ENCODE measurements at regions not wholly inside any gene's neighbourhood (a gene's known extent, or its start where the extent isn't known, plus 50 kb on each side); places are given as distances from the start of the nearest gene placed in this dataset.
A peak's percentile ranks its signal among the peaks of the same experiment; 100 is the strongest.
"Not testable (repeated sequence)": the region's sequence is repeated elsewhere in the genome, so short reads cannot be mapped to it uniquely, and the experiment has no call there.

DNA sequence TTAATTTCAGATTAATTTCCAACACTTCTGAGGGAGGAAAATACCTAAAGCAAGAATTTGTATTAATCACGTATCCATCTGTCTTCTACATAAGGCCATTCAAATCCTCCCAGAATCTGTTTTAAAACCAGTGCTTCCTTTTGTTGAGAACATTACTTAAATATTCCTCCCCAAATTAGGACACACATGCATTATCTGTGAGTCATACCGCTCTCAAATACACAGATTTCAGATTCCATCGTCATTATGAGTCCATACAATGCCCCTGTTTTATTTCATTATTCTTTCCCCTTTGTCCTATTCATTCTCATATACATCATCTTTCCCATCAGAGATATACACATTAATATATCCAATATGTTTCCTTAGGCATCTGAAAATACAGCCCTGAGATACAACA lies 57.3 kb upstream of the PRSS12 start:
- DNase-seq (ENCODE audit: low read depth in 4 of 4, low spot score in 2 of 4): no peak

DNA sequence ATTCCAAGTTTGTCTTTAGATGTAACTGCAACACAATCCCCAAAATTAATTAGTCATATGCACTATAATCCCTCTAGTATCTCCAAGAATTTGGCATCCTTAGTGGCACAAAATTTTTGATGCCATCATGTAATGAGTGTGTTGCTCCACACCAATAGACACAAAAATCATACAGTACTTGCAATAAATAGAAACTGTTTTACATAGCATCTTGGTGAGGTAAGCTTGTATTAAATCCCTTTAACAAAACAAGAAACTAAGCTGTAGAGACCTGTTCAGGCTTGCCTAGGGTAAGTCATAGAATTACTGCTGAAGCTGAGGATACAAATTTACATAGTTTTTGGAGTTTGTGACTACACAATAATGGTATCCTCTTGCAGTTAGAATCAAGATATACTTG lies 64.5 kb upstream of the PRSS12 start:
- DNase-seq (ENCODE audit: low read depth in 4 of 4, low spot score in 2 of 4): no peak

DNA sequence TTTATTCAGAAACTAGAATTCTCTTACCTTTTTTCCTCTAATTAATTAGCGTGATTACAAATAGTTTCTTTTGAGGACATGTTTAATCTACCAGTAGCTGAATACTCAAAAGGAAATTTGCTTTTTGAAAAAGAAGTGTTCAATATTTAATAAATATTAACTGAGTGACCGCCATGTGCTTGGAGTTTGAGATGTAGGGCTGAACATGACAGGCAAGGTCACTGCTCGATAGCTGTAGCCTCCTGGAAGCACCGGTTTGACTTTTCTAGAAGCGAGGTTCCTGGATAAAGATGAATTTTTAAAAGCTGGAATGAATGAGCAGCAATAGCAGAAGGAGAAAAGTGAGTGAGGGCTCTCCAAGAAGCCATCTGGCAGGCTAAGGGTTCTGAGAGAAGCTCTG lies 65.0 kb upstream of the PRSS12 start:
- not testable (repeated sequence) for DNase-seq (ENCODE audit: low read depth in 4 of 4, low spot score in 2 of 4)

DNA sequence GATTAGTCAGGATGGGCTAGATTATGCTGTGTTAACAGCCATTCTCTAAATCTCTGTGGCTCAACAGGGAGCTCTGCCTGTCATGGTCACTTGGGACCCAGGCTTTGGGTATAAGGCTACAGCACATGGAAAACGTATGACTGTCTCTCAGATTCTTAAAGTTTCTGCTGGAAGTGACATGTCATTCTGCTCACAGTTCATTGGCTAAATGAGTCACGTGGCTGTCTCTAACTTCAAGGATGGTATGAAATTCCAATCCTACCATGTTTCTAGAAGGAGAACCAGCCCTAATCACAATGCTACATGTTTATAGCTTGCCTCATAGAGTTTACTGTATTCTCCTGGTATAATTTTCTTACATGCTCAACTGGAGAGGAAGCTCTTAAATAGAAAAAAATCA lies 65.6 kb upstream of the PRSS12 start:
- DNase-seq (ENCODE audit: low read depth in 4 of 4, low spot score in 2 of 4): not testable (repeated sequence)

DNA sequence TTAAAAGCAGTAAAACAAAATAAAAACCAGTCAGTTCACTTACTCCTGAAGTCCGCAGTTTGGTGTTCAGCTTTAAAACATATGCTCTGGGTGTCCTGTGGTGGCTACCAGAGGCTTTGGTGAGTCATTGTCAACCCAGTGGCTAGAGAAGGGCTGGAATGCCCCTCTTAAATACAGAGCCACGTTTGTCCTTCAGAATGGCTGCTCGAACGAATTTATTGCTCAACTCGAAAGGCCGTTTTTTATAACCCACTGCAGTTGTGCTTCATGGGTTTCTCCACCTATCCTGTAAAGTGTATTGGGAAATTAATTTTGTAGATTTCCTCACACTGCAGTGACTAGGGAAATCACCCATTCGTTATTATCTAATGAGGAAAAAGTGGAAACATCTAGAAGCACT lies 66.8 kb upstream of the PRSS12 start:
- not testable (repeated sequence) for DNase-seq (ENCODE audit: low read depth in 4 of 4, low spot score in 2 of 4)

DNA sequence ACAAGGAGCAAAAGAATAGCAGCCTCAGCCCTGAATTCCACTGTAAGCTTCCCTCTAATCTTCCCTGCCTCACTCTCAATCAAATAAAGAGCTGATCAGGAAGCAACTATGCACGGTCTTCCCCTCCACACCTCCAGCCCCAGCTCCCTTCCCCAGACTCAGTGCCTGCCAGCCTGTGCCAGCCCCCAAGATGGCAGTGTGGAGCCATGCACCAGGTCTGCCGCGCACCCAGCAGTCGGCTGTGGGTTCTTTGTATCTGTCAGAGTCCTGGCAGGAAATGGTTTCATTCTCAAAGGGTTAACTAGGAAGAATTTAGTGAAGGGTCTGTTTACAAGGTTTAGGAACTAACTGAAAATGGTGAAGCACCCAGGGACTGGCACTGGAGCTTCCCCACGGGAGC lies 71.3 kb upstream of the PRSS12 start:
- DNase-seq (ENCODE audit: low read depth in 4 of 4, low spot score in 2 of 4): peak in 1 of 4 donors; percentile 10

DNA sequence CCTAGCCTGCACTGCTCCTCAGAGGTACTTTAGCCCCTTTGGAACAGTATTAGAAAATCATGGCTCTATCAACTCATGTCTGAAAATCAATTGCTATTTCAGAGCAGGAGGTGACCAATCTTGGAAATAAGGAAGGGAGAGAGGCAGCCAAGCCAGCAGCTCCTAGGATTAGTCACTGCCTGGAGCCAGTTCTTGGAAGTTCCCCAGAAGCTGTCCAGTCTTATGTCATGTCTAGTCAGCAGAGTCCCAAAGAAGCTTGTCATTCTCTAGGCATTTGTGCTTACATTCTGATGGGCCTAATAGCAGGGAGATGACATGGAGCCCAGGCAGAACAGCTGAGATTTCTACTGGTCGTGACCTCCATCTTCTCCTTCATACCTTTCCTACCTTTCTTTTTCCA lies 76.1 kb upstream of the PRSS12 start:
- DNase-seq (ENCODE audit: low read depth in 4 of 4, low spot score in 2 of 4): not testable (repeated sequence)

DNA sequence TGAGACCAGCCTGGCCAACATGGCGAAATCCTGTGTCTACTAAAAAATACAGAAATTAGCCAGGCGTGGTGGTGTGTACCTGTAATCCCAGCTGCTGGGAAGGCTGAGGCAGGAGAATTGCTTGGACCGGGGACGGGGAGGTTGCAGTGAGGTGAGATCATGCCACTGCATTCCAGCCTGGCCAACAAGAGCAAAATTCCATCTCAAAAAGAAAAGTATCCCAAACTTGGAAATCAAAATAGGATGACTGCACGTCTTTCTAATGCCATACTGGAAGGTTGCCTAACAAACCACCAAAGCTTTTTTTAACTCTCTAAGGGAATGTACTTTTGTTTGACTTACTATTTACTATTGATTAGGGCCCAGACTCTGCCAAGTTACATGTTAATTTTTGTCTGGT lies 79.6 kb upstream of the PRSS12 start:
- not testable (repeated sequence) for DNase-seq (ENCODE audit: low read depth in 4 of 4, low spot score in 2 of 4)

DNA sequence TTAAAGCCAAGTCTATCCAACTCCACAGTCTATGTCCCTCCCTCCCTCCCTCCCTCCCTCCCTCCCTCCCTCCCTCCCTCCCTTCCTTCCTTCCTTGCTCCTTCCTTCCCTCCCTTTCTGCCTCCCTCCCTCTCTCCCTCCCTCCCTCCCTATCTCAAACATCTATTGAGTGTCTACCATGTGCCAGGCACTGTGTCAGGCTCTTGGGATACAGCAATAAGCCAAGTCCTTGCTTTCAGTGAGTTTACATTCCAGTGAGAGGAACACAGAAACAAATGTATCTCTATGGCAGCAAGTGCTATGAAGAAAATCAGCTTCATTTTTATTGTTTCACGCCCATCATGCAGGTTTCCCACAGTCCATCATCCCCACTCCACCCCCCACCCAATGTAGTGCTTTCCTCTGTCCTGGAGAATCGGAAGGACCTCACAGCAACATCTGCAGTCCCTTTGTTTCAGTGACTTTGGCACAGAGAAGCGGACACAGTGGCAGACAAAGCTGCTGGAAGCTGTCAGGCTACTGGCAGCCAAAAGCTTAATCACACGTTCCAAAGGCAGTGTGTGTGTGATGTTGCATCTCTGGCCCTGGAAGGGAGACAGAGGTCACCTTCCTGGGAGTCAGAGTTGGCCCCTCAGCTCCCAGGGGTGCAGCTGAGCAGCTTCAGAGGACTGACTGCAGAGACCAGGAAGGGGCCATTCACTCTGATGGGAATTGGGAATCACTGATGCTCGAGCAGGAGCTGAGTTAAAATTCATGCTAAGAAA lies 81.0 kb upstream of the PRSS12 start:
- not testable (repeated sequence) for DNase-seq (ENCODE audit: low read depth in 4 of 4, low spot score in 2 of 4)

DNA sequence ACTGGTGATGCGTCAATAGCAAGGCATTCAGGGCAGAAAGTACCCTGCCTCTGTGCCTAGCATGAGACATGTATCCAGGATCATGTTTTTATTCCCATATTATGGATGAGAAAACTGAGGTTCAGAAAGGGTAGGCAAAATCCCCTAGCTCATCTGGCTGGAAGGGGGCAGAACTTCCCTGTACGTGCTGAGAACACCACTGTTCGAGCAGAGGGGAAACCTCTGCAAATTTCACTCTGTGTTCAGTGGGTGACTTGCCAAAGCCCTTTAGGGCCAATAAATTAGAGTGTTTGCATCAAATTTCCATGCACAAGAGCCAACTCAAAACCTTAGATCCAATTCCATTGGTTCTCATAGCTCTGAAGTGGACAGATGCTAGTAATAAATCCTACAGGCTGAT lies 82.6 kb upstream of the PRSS12 start:
- not testable (repeated sequence) for DNase-seq (ENCODE audit: low read depth in 4 of 4, low spot score in 2 of 4)

DNA sequence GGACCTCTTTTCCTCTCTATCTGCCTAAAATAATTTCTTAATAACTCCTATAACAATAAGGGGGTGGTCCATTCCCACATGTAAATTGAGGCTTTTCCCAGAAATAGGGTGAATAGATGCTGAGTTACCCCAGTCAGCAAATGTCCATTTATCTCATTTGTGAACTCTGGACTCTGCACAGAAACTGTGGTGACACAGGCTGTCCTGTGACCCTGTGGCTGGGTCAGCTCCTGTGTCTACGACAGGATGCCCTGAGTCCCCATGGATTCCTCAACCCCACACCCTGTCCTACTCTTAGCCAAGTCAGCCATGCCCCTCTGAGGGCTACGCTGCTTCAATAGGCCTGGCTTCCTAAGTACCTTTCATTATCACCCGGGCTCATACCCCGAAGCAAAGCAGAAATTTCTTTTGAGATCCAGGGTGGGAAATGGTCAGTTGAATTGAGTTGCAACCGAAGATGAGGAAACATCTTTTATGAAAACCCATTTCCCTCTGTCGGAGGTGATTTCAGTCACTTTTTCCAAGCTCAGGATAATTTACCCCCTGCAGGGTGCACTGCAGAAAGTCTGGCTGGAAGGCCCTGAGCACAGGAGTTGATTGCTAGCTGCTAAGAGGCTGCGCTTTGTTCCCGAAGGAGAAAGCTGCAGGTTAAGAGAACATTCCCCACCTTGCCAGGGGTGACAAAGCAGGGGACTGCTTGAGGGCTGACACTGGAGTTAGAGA lies 89.5 kb upstream of the PRSS12 start:
- DNase-seq (ENCODE audit: low read depth in 4 of 4, low spot score in 2 of 4): not testable (repeated sequence)

DNA sequence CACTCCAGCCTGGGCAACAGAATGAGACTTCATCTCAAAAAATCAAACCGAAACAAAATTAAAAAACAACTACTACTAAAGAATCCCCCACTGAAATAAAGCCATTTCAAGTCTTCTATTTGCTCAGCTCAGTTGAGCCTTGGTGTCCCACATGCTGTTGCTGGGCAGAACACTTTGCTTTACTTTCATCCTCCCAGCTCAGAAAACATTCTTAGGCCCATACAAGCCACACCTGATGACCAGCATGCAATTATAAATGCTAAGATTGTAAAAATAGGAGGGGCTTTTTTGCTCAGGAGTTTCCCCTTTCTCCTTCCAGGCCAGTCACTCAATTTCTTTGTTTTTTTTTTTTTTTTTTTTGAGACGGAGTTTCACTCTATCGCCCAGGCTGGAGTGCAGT lies 94.6 kb upstream of the PRSS12 start:
- not testable (repeated sequence) for DNase-seq (ENCODE audit: low read depth in 4 of 4, low spot score in 2 of 4)

DNA sequence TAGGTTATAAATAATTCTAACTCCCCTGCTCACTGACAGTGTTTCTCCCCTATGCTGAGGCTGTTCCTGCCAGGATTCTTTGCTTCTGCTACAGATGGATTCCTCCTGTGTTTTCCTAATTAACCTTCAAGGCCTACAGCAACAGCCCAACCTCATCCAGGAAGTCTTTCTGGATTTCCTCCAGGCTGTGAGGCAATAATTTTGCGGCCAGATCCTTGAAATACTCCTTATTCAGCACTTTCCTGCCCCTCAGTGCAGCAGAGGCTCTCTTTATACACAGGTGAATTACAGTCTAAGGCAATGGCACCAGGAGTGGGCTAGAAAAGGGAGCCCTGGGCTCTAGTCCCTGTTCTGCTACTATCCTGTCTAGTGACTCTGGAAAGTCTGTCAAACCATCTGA lies 102.1 kb upstream of the PRSS12 start:
- DNase-seq (ENCODE audit: low read depth in 4 of 4, low spot score in 2 of 4): not testable (repeated sequence)

DNA sequence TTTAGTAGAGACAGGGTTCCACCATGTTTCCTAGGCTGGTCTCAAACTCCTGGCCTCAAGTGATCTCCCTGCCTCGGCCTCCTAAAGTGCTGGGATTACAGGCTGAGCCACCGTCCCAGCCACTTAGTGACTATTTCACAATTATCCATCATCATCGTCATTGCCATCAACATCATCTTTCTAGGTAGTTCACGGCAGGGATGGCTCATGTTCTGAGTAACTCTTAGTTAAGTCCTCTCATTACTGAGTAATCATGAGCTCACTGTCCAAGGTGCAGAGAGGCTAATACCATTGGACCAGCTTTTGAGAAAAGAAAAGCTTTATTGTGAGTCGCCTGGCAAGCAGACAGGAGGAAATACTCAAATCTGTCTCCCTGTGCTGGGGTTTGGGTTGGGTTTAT lies 108.6 kb upstream of the PRSS12 start:
- DNase-seq (ENCODE audit: low read depth in 4 of 4, low spot score in 2 of 4): not testable (repeated sequence)

DNA sequence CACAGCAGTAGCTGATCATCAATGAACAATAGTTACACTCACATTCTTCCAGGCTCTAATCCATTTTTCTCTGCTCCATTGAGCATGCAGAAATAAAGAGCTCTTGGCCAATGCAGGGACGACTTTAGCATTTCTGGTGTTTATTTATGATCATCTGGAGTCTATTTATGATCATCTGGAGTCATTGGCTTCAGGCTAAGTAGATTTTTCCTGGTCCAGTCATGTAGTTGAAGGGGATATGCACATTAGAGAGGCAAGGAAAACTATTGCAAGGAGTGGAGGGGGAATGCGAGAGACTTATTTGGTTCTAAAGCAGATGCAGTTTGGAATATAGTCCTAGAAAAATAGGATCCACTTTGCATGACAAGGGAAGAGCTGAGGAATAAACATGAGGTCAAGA lies 113.0 kb upstream of the PRSS12 start:
- DNase-seq (ENCODE audit: low read depth in 4 of 4, low spot score in 2 of 4): not testable (repeated sequence)

DNA sequence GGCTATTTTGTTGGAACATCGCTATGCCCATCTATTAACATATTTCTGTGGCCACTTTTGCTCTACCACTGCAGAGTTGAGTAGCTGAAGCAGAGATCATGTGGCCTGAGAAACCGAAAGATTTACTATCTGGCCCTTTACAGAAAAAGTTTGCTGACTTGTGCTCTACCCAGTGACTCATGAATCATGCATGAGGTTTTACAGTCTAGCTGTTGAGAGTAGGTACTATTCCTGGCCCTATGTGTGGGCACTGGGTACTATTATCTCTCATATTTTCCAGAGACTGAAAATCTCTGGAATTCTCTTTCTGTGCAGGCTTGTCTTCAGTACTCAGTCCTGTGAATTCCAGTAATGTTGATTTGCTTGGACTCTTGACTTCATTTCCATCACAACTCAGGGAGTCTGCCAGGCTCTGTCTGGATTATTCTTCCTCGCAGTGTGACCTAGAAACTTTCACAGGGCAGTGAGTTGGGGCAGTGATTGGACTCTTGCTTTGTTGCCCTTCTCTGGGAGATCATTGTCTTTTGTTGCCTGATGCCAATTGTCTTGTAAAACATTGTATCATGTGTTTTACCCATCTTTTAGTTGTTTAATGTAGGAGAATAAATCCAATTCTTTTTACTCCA lies 121.3 kb upstream of the PRSS12 start:
- not testable (repeated sequence) for DNase-seq (ENCODE audit: low read depth in 4 of 4, low spot score in 2 of 4)

DNA sequence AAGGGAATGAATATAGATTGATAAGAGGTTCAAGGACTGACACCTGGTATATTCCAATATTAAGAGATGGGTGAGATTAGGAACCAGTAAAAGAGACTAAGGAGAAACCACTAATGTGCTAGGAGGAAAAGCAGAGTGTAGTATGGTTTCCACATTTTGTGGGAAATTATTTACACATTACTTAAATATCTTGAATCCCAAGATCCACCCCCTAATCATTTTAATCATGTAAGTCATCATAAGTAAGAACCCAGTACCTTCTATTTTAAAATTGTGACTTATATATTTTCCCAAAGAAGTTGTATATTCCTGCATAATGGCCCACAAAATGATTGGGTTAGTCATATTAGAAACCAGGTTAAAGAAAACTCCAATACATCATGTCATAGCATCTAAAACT lies 122.0 kb upstream of the PRSS12 start:
- DNase-seq (ENCODE audit: low read depth in 4 of 4, low spot score in 2 of 4): not testable (repeated sequence)

DNA sequence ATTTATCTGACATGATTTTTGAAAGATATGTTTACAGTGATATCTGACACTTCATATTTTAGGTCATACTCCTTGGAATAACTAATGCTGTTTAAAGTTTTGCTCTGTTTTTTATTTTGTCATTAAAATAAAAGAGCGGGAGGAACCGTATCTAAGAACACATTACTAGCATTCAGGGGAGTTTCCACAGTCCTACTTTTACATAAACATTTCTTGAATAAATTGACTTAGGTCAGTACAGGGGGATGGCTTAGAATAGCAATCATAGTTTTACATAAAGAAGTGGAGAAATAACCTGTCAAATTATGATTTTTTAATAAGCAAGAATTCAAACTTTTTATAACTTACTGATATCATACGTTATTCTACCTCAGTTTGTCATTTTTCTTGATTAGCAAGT lies 123.1 kb upstream of the PRSS12 start:
- not testable (repeated sequence) for DNase-seq (ENCODE audit: low read depth in 4 of 4, low spot score in 2 of 4)

DNA sequence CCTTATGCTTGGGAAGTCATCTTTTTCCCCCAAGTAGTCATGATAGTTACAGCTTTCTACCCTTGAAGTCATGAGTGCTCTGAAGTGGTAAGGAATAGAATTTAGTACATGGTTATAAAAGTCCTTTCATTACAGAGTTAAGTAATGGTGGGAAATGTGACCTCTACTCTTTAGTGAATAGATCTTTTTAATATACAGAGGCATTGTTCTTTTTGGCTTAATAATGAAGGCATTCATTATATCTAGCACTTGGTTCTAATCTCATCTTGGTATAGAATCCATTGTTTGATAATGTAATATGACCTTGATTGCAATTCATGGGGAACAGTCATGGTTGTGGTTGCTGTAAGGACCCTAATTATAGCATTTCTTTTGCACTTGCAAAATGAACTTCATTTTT lies 125.0 kb upstream of the PRSS12 start:
- DNase-seq (ENCODE audit: low read depth in 4 of 4, low spot score in 2 of 4): not testable (repeated sequence)

DNA sequence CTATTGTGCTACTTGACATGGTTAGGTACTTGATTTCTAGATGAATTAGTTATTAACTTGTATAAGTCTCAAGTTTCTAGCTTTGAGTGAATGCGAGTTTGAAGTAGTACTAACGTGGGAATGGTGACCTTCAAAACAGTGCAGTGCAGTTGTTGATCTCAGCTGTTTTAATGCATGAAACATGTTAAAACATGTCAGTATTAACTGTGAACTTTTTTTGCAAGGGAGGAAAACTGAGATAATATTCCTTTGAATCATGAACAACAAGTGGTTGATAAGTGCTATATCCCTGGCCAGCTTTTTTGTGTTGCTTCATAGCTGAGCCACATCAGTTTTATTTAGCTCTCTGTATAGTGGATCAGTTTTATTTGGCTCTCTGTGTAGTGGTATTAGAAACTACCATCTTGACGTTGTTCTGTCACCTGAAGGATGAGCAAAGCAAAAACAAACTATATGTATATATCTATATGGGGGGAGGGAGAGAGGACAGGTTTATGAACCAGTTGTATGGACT lies 133.1 kb upstream of the PRSS12 start:
- not testable (repeated sequence) for DNase-seq (ENCODE audit: low read depth in 4 of 4, low spot score in 2 of 4)

DNA sequence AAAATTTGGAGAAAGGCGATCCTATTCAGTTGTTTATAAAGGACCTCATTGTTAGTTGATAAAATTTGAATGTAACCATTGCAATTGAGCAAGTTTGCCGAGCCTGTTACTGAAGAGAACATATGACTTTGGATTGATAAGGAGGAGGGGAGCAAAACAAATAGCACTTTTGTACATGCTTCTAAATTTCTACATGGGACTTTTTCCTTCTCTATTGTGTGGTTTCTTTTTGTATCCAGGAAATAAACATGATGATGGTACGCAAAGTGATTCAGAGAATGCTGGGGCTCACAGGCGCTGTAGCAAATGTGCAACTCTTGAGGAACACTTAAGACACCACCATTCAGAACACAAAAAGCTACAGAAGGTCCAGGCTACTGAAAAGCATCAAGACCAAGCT lies 140.2 kb upstream of the PRSS12 start:
- not testable (repeated sequence) for DNase-seq (ENCODE audit: low read depth in 4 of 4, low spot score in 2 of 4)

Measured in left renal cortex interstitium (tissue), 4 donors.